GM18526 (cell line): ENCODE measurements at regions not wholly inside any gene's neighbourhood (a gene's known extent, or its start where the extent isn't known, plus 50 kb on each side); places are given as distances from the start of the nearest gene placed in this dataset.

Experiments used
- POLR2A ChIP-seq: IDR thresholded peaks from 3 replicates; pipeline ENCODE4 v1.6.1; 2011; ENCODE audit not compliant: insufficient read length; ENCODE audit errors: extremely low read depth

DNA sequence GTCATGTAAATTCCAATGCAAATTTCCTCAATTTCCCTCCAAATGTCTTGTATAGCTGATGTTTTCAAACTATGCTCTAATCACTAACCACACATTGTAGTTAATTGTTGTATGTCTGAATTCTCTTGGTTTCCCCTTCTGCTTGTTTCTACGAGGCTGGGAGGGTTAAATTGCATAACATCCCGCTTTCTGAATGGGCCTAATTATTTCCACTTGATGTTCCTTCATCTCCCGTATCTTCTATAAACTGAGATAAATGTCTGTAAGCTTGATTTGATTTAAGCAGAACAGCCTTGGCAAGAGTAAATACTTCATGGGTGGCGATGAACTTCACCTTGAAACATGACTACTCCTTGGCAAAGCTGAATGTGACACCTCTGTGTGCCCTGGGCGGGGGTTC is 72.2 kb downstream of the SERINC2 start:
- TF ChIP-seq POLR2A: no peak

GRCh38 chr1:31487143-31487542 is 74.1 kb downstream of the SERINC2 start:
- no peak for TF ChIP-seq POLR2A

- TF ChIP-seq POLR2A: no peak
Observed at GRCh38 chr1:31487721-31488293, 74.8 kb downstream of the SERINC2 start.

DNA sequence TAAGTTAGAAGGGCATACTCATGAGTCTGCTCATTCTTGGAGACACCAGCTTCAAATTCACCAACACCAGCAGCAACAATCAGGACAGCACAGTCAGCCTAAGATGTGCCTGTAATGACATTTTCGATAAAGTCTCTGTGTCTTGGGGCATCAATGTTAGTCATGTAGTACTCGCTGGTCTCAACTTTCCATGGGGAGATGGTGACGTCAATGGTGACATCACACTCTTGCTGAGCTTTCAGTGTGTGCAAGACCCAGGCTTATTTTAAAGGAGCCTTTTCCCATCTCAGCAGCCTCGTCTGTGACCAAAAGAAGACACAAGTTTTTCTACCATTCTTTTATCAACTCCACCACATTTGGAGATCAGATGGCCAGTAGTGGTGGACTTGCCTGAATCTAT is 75.5 kb downstream of the SERINC2 start:
- no peak for TF ChIP-seq POLR2A

DNA sequence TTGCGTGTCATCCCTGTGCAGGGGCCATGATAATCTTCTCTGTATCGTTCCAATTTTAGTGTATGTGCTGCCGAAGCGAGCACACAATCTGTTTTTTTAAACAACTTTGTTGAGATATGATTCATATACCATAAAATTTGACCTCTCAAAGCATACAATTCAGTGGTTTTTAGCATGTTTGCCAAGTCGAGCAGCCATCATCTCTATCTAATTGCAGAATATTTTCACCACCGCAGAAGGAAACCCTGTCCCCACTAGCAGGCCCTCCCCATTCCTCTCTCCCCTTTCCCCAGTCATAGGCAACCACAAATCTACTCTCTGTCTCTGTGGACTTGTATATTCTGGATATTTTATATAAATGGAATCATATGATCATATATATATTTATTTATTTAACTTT is 78.7 kb upstream of the TINAGL1 start:
- TF ChIP-seq POLR2A: no peak

GRCh38 chr1:31498376-31499040 is 77.8 kb upstream of the TINAGL1 start:
- no peak for TF ChIP-seq POLR2A

- no peak for TF ChIP-seq POLR2A
Observed at GRCh38 chr1:31501505-31501904, 74.8 kb upstream of the TINAGL1 start.

DNA sequence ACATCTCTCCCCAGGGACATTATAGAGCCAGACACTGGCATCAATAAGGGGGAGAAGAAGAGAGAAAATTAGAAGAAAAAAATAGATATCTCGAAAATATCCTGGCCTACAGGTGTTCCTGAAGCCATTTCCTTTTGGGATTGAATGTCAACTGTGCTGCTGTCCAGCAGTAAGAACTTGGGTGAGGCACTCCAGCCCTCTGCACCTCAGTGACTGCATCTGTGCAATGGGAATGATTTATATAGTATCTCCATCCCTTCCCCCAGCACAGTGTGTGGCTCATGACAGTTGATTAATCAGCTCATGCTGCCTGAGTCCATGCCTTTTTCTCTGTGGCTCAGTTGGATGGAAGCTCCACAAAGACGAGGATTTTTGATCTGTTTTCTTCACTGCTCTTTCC is 74.1 kb upstream of the TINAGL1 start:
- no peak for TF ChIP-seq POLR2A

GRCh38 chr1:31502926-31503511 is 73.3 kb upstream of the TINAGL1 start:
- TF ChIP-seq POLR2A: no peak

GRCh38 chr1:31503570-31503969 is 72.7 kb upstream of the TINAGL1 start:
- no peak for TF ChIP-seq POLR2A

- no peak for TF ChIP-seq POLR2A
Observed at GRCh38 chr1:31504001-31504400, 72.3 kb upstream of the TINAGL1 start.

GRCh38 chr1:31505911-31506497 is 70.3 kb upstream of the TINAGL1 start:
- TF ChIP-seq POLR2A: peak; percentile 55

DNA sequence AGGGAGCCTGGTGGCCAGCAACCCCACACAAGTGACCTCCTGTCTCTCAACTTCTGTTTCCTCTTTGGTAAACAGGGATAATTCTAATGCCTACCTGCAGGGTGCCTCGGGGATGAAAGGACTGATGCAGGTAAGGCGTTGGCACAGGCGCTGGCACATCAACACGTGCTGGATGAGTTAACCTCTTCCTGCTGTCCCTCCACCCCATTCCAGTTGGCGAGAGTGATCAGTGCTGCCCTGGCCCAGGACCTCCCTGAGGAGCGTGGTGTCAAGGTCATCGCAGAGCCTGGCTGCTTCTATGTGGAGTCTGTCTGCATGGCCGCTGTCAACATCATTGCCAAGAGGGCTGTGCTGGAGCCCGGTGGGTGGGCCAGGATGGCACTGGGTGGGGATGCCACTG is 69.1 kb upstream of the TINAGL1 start:
- peak; percentile 22 for TF ChIP-seq POLR2A

DNA sequence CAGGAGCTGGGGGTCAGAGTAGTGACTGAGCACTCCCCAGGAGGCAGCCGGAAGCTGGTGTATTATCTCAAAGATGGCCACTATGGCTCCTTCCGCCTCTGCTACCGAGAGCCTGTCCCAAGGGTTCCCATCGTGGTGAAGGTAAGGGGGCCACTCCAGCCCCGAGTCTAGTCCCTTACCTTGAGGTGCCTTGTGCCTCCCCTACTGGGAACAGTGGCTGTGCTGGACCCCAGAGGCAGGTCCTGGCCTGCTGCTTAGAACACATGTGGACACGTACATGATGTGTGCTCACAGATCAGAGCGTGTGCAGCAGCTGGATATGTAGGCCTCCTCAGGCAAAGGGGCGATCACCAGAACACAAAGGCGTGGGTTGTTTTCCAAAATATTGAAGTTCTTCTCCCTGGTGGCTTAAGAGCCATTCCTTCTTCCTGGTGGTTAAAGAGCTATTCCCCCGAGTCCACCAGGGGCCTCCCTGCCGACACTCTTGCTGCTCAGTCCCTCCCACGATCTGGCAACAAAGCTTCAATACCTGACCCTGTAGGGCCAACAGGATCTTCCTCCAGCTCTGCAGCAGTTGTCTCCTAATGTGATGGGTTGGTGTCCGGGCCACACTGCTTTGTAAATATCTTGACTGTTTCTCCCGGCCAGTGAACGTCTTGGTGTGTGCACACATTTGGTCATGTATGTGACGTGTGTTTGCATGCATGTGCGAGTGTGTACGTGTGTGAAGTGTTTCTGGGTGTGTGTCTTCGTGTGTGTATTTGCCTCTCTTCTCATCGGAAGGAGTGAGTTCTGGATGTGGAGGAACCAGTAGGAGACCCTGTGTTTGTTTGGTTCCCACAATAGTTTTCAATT is 68.4 kb upstream of the TINAGL1 start:
- TF ChIP-seq POLR2A: no peak
